ENCODE measurements at regions not wholly inside any gene's neighbourhood (a gene's known extent, or its start where the extent isn't known, plus 50 kb on each side); places are given as distances from the start of the nearest gene placed in this dataset.

DNA sequence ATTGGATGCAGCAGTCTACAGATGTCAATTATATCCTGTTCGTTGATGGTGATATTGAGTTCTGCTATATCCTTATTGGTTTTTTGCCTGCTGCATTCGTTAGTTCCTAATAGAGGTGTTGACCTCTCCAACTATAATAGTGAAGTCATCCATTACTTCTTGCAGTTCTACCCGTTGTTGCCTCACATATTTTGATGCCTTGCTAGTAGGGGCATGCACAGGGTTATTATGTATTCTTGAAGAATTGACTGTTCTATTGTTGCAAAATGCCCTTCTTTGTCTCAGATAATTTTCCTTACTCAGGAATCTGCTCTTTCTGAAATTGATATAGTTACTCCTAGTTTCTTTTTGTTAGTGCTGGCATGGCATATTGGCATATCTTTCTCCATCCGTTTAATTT is 140.1 kb upstream of the INHBA start:
- H3K79me2 ChIP-seq (ENCODE audit: control insufficient read depth, insufficient read depth, low read length), result no peaks in the 10 kb centered on the region
- H3K27ac ChIP-seq (ENCODE audit: control insufficient read depth, insufficient read depth), result no peak overlapping the region
- ChIA-PET CTCF (no interaction called here), POLR2A (no interaction called here), RAD21 (ENCODE audit: unreplicated experiment) (no interaction called here), SMC1A (ENCODE audit: uncharacterized antibody, unreplicated experiment) (interaction anchor here (1.0 kb wide), 1 partner anchor 25 kb away, joined by 3 read pairs; no protein-coding TSS in a partner anchor)
- H3K4me1 ChIP-seq (ENCODE audit: control insufficient read depth, insufficient read depth, low read length), result no peaks in the 10 kb centered on the region
- DNase-seq (ENCODE audit: low read depth, low spot score) (no peak), FAIRE-seq (no peak), ATAC-seq (no peak)
- H3K4me3 ChIP-seq, result no peak overlapping the region
- no peak overlapping the region for H2AFZ ChIP-seq (ENCODE audit: control insufficient read depth, low read depth, low read length)
- no TSS peak for BruUV-seq (replicated peaks)
- H3K36me3 ChIP-seq (ENCODE audit: control insufficient read depth in 2 of 2, insufficient read depth in 2 of 2, low read length in 1 of 2), result no peaks in the 10 kb centered on the region
- WGBS (ENCODE audit: insufficient coverage, insufficient replicate concordance, low lambda C conversion rate, missing lambda C conversion rate), result 77% methylated on average over 4 of the region's 4 CpGs
- TF ChIP-seq SMC3 (IDR thresholded peaks at IDR 0.05; ENCODE audit: borderline replicate concordance, low read length) (no peak), NFYA (IDR thresholded peaks at IDR 0.05; ENCODE audit: borderline replicate concordance, low read depth, low read length) (no peak), EP300 (IDR thresholded peaks at IDR 0.05; ENCODE audit: borderline replicate concordance in 1 of 2, control insufficient read depth in 1 of 2, low read depth in 2 of 2, low read length in 2 of 2) (no peak), POU2F2 (IDR thresholded peaks at IDR 0.05; ENCODE audit: borderline replicate concordance, low read depth, low read length) (no peak), MYC (IDR thresholded peaks at IDR 0.05; ENCODE audit: insufficient read depth, insufficient read length, insufficient replicate concordance, low read length, severe bottlenecking) (no peak), NR2F1 (conservative IDR thresholded peaks at IDR 0.05) (no peak), STAT3 (IDR thresholded peaks at IDR 0.05; ENCODE audit: low read depth, low read length) (no peak), HDAC6 (IDR thresholded peaks at IDR 0.05; ENCODE audit: unreplicated experiment) (no peak)
- TF ChIP-seq, protein P1, sequence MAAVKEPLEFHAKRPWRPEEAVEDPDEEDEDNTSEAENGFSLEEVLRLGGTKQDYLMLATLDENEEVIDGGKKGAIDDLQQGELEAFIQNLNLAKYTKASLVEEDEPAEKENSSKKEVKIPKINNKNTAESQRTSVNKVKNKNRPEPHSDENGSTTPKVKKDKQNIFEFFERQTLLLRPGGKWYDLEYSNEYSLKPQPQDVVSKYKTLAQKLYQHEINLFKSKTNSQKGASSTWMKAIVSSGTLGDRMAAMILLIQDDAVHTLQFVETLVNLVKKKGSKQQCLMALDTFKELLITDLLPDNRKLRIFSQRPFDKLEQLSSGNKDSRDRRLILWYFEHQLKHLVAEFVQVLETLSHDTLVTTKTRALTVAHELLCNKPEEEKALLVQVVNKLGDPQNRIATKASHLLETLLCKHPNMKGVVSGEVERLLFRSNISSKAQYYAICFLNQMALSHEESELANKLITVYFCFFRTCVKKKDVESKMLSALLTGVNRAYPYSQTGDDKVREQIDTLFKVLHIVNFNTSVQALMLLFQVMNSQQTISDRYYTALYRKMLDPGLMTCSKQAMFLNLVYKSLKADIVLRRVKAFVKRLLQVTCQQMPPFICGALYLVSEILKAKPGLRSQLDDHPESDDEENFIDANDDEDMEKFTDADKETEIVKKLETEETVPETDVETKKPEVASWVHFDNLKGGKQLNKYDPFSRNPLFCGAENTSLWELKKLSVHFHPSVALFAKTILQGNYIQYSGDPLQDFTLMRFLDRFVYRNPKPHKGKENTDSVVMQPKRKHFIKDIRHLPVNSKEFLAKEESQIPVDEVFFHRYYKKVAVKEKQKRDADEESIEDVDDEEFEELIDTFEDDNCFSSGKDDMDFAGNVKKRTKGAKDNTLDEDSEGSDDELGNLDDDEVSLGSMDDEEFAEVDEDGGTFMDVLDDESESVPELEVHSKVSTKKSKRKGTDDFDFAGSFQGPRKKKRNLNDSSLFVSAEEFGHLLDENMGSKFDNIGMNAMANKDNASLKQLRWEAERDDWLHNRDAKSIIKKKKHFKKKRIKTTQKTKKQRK (IDR thresholded peaks at IDR 0.05; ENCODE audit: low read depth, low read length), result no peak
- TF ChIP-seq, protein P2, sequence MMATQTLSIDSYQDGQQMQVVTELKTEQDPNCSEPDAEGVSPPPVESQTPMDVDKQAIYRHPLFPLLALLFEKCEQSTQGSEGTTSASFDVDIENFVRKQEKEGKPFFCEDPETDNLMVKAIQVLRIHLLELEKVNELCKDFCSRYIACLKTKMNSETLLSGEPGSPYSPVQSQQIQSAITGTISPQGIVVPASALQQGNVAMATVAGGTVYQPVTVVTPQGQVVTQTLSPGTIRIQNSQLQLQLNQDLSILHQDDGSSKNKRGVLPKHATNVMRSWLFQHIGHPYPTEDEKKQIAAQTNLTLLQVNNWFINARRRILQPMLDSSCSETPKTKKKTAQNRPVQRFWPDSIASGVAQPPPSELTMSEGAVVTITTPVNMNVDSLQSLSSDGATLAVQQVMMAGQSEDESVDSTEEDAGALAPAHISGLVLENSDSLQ (IDR thresholded peaks at IDR 0.05), result no peak
- H3K9ac ChIP-seq (ENCODE audit: control insufficient read depth, insufficient read depth, low read length), result no peak overlapping the region
- no peak overlapping the region for H3K4me2 ChIP-seq (ENCODE audit: control insufficient read depth, insufficient read depth)
- no peaks in the 10 kb centered on the region; the same call in 2 of the 3 replicates for H3K9me3 ChIP-seq (replicated peaks; ENCODE audit: control insufficient read depth, insufficient read depth, low read length)
- in situ Hi-C loops (cut with MboI) (no loop called here), intact Hi-C loops (cut with micrococcal nuclease; ENCODE audit: unreplicated experiment) (no loop called here)
- H3K27me3 ChIP-seq (replicated peaks in 1 of 2; ENCODE audit: control insufficient read depth in 2 of 2, insufficient read depth in 2 of 2, low read length in 1 of 2), result no peaks in the 10 kb centered on the region
- no peaks in the 10 kb centered on the region for H4K20me1 ChIP-seq (ENCODE audit: control insufficient read depth, insufficient read depth)
